ENCODE measurements at regions not wholly inside any gene's neighbourhood (a gene's known extent, or its start where the extent isn't known, plus 50 kb on each side); places are given as distances from the start of the nearest gene placed in this dataset.

- Histone ChIP-seq H3K27ac (ENCODE audit: low read depth in 1 of 2, low read length in 1 of 2) (peak overlapping the region in 1 of 2 donors; percentile 73), H3K27me3 (ENCODE audit: control insufficient read depth in 2 of 2, insufficient read depth in 1 of 2, low read length in 1 of 2) (no peaks in the 10 kb centered on the region), H3K36me3 (ENCODE audit: control insufficient read depth in 2 of 2, insufficient read depth in 2 of 2, low read length in 1 of 2) (no peaks in the 10 kb centered on the region), H3K4me1 (ENCODE audit: control insufficient read depth in 2 of 2, insufficient read depth in 2 of 2, low read length in 2 of 2) (peaks cover 7 to 53% of the 10 kb centered on the region in 2 donors), H3K4me3 (ENCODE audit: low read length in 2 of 2) (no peak overlapping the region), H3K9me3 (ENCODE audit: control insufficient read depth in 2 of 2, insufficient read depth in 1 of 2, low read length in 1 of 2) (no peaks in the 10 kb centered on the region)
- WGBS: 89% methylated on average over 5 of the region's 5 CpGs
- DNase-seq (ENCODE audit: low read depth in 6 of 9, low spot score in 9 of 9): peak in 1 of 9 donors; percentile 33
Measured at GRCh38 chr15:91528801-91529200, 324.7 kb upstream of the SLCO3A1 start.

GRCh38 chr15:91529534-91529933 is 324.0 kb upstream of the SLCO3A1 start:
- 6% methylated on average over 5 of the region's 5 CpGs for WGBS
- no peak overlapping the region for H3K4me3 ChIP-seq (ENCODE audit: low read length in 2 of 2)
- H3K9me3 ChIP-seq (ENCODE audit: control insufficient read depth in 2 of 2, insufficient read depth in 1 of 2, low read length in 1 of 2): no peaks in the 10 kb centered on the region
- peak in 7 of 9 donors; percentile 43 to 86 (median 58) for DNase-seq (ENCODE audit: low read depth in 6 of 9, low spot score in 9 of 9)
- peak overlapping the region in 1 of 2 donors; percentile 73 for H3K27ac ChIP-seq (ENCODE audit: low read depth in 1 of 2, low read length in 1 of 2)
- no peaks in the 10 kb centered on the region for H3K36me3 ChIP-seq (ENCODE audit: control insufficient read depth in 2 of 2, insufficient read depth in 2 of 2, low read length in 1 of 2)
- H3K27me3 ChIP-seq (ENCODE audit: control insufficient read depth in 2 of 2, insufficient read depth in 1 of 2, low read length in 1 of 2): no peaks in the 10 kb centered on the region
- peaks cover 7 to 46% of the 10 kb centered on the region in 2 donors for H3K4me1 ChIP-seq (ENCODE audit: control insufficient read depth in 2 of 2, insufficient read depth in 2 of 2, low read length in 2 of 2)

- H3K4me1 ChIP-seq (ENCODE audit: control insufficient read depth in 2 of 2, insufficient read depth in 2 of 2, low read length in 2 of 2): peaks cover 7 to 46% of the 10 kb centered on the region in 2 donors
- no peaks in the 10 kb centered on the region for H3K9me3 ChIP-seq (ENCODE audit: control insufficient read depth in 2 of 2, insufficient read depth in 1 of 2, low read length in 1 of 2)
- no peak overlapping the region for H3K4me3 ChIP-seq (ENCODE audit: low read length in 2 of 2)
- no peak overlapping the region for H3K27ac ChIP-seq (ENCODE audit: low read depth in 1 of 2, low read length in 1 of 2)
- H3K27me3 ChIP-seq (ENCODE audit: control insufficient read depth in 2 of 2, insufficient read depth in 1 of 2, low read length in 1 of 2): no peaks in the 10 kb centered on the region
- 97% methylated on average over 6 of the region's 6 CpGs for WGBS
- no peaks in the 10 kb centered on the region for H3K36me3 ChIP-seq (ENCODE audit: control insufficient read depth in 2 of 2, insufficient read depth in 2 of 2, low read length in 1 of 2)
- DNase-seq (ENCODE audit: low read depth in 6 of 9, low spot score in 9 of 9): no peak
Measured at GRCh38 chr15:91530279-91530678, 323.2 kb upstream of the SLCO3A1 start.

- H3K36me3 ChIP-seq (ENCODE audit: control insufficient read depth in 2 of 2, insufficient read depth in 2 of 2, low read length in 1 of 2): no peaks in the 10 kb centered on the region
- no peaks in the 10 kb centered on the region for H3K9me3 ChIP-seq (ENCODE audit: control insufficient read depth in 2 of 2, insufficient read depth in 1 of 2, low read length in 1 of 2)
- DNase-seq (ENCODE audit: low read depth in 6 of 9, low spot score in 9 of 9): no peak
- no peak overlapping the region for H3K27ac ChIP-seq (ENCODE audit: low read depth in 1 of 2, low read length in 1 of 2)
- H3K27me3 ChIP-seq (ENCODE audit: control insufficient read depth in 2 of 2, insufficient read depth in 1 of 2, low read length in 1 of 2): no peaks in the 10 kb centered on the region
- H3K4me3 ChIP-seq (ENCODE audit: low read length in 2 of 2): no peak overlapping the region
- WGBS: 95% methylated on average over 9 of the region's 9 CpGs
- peaks cover 7 to 44% of the 10 kb centered on the region in 2 donors for H3K4me1 ChIP-seq (ENCODE audit: control insufficient read depth in 2 of 2, insufficient read depth in 2 of 2, low read length in 2 of 2)
Measured at GRCh38 chr15:91530956-91531582, 322.4 kb upstream of the SLCO3A1 start.

GRCh38 chr15:91534235-91534634 is 319.3 kb upstream of the SLCO3A1 start:
- Histone ChIP-seq H3K27ac (ENCODE audit: low read depth in 1 of 2, low read length in 1 of 2) (no peak overlapping the region), H3K27me3 (ENCODE audit: control insufficient read depth in 2 of 2, insufficient read depth in 1 of 2, low read length in 1 of 2) (no peaks in the 10 kb centered on the region), H3K4me1 (ENCODE audit: control insufficient read depth in 2 of 2, insufficient read depth in 2 of 2, low read length in 2 of 2) (peaks cover 7 to 29% of the 10 kb centered on the region in 2 donors), H3K36me3 (ENCODE audit: control insufficient read depth in 2 of 2, insufficient read depth in 2 of 2, low read length in 1 of 2) (no peaks in the 10 kb centered on the region), H3K4me3 (ENCODE audit: low read length in 2 of 2) (no peak overlapping the region), H3K9me3 (ENCODE audit: control insufficient read depth in 2 of 2, insufficient read depth in 1 of 2, low read length in 1 of 2) (no peaks in the 10 kb centered on the region)
- no peak for DNase-seq (ENCODE audit: low read depth in 6 of 9, low spot score in 9 of 9)
- 96% methylated on average over 2 of the region's 2 CpGs for WGBS

- Histone ChIP-seq H3K4me1 (ENCODE audit: control insufficient read depth in 2 of 2, insufficient read depth in 2 of 2, low read length in 2 of 2) (peaks cover 3 to 23% of the 10 kb centered on the region in 2 donors), H3K36me3 (ENCODE audit: control insufficient read depth in 2 of 2, insufficient read depth in 2 of 2, low read length in 1 of 2) (no peaks in the 10 kb centered on the region), H3K27ac (ENCODE audit: low read depth in 1 of 2, low read length in 1 of 2) (no peak overlapping the region), H3K27me3 (ENCODE audit: control insufficient read depth in 2 of 2, insufficient read depth in 1 of 2, low read length in 1 of 2) (no peaks in the 10 kb centered on the region), H3K4me3 (ENCODE audit: low read length in 2 of 2) (no peak overlapping the region), H3K9me3 (ENCODE audit: control insufficient read depth in 2 of 2, insufficient read depth in 1 of 2, low read length in 1 of 2) (no peaks in the 10 kb centered on the region)
- DNase-seq (ENCODE audit: low read depth in 6 of 9, low spot score in 9 of 9): no peak
- 95% methylated on average over 2 of the region's 2 CpGs for WGBS
Measured at GRCh38 chr15:91534976-91535375, 318.5 kb upstream of the SLCO3A1 start.

GRCh38 chr15:91535856-91536500 is 317.5 kb upstream of the SLCO3A1 start:
- Histone ChIP-seq H3K27me3 (ENCODE audit: control insufficient read depth in 2 of 2, insufficient read depth in 1 of 2, low read length in 1 of 2) (no peaks in the 10 kb centered on the region), H3K9me3 (ENCODE audit: control insufficient read depth in 2 of 2, insufficient read depth in 1 of 2, low read length in 1 of 2) (no peaks in the 10 kb centered on the region), H3K36me3 (ENCODE audit: control insufficient read depth in 2 of 2, insufficient read depth in 2 of 2, low read length in 1 of 2) (no peaks in the 10 kb centered on the region), H3K4me3 (ENCODE audit: low read length in 2 of 2) (no peak overlapping the region), H3K4me1 (ENCODE audit: control insufficient read depth in 2 of 2, insufficient read depth in 2 of 2, low read length in 2 of 2) (peaks cover 0 to 14% of the 10 kb centered on the region in 2 donors), H3K27ac (ENCODE audit: low read depth in 1 of 2, low read length in 1 of 2) (no peak overlapping the region)
- DNase-seq (ENCODE audit: low read depth in 6 of 9, low spot score in 9 of 9): no peak
- 98% methylated on average over 4 of the region's 4 CpGs for WGBS

- Histone ChIP-seq H3K9me3 (ENCODE audit: control insufficient read depth in 2 of 2, insufficient read depth in 1 of 2, low read length in 1 of 2) (no peaks in the 10 kb centered on the region), H3K4me1 (ENCODE audit: control insufficient read depth in 2 of 2, insufficient read depth in 2 of 2, low read length in 2 of 2) (peaks cover 0 to 7% of the 10 kb centered on the region in 2 donors), H3K36me3 (ENCODE audit: control insufficient read depth in 2 of 2, insufficient read depth in 2 of 2, low read length in 1 of 2) (no peaks in the 10 kb centered on the region), H3K27me3 (ENCODE audit: control insufficient read depth in 2 of 2, insufficient read depth in 1 of 2, low read length in 1 of 2) (no peaks in the 10 kb centered on the region), H3K4me3 (ENCODE audit: low read length in 2 of 2) (no peak overlapping the region), H3K27ac (ENCODE audit: low read depth in 1 of 2, low read length in 1 of 2) (no peak overlapping the region)
- 91% methylated on average over 5 of the region's 5 CpGs for whole genome bisulfite sequencing
- no peak for DNase-seq (ENCODE audit: low read depth in 6 of 9, low spot score in 9 of 9)
Measured at GRCh38 chr15:91537856-91538255, 315.7 kb upstream of the SLCO3A1 start.

GRCh38 chr15:91538782-91539181 is 314.7 kb upstream of the SLCO3A1 start:
- peaks cover 0 to 7% of the 10 kb centered on the region in 2 donors for H3K4me1 ChIP-seq (ENCODE audit: control insufficient read depth in 2 of 2, insufficient read depth in 2 of 2, low read length in 2 of 2)
- DNase-seq (ENCODE audit: low read depth in 6 of 9, low spot score in 9 of 9): no peak
- no peak overlapping the region for H3K27ac ChIP-seq (ENCODE audit: low read depth in 1 of 2, low read length in 1 of 2)
- H3K27me3 ChIP-seq (ENCODE audit: control insufficient read depth in 2 of 2, insufficient read depth in 1 of 2, low read length in 1 of 2): no peaks in the 10 kb centered on the region
- 97% methylated on average over 2 of the region's 2 CpGs for WGBS
- H3K36me3 ChIP-seq (ENCODE audit: control insufficient read depth in 2 of 2, insufficient read depth in 2 of 2, low read length in 1 of 2): no peaks in the 10 kb centered on the region
- H3K9me3 ChIP-seq (ENCODE audit: control insufficient read depth in 2 of 2, insufficient read depth in 1 of 2, low read length in 1 of 2): no peaks in the 10 kb centered on the region
- no peak overlapping the region for H3K4me3 ChIP-seq (ENCODE audit: low read length in 2 of 2)
